Ascending aorta (tissue), 2 donors: ENCODE measurements at regions not wholly inside any gene's neighbourhood (a gene's known extent, or its start where the extent isn't known, plus 50 kb on each side); places are given as distances from the start of the nearest gene placed in this dataset.

Experiments used
- DNase-seq, 2 donors: peaks; one replicate each; pipeline ENCODE4 v3.0.0-alpha.2; 2019; ENCODE audit warnings: low spot score in 2 of 2
- H3K27ac ChIP-seq, 2 donors: fragments of 200-600 bp; sonication (generic); one replicate each; pipeline ENCODE4 v1.5.1; 2016 to 2017; ENCODE audit warnings: mild to moderate bottlenecking in 1 of 2
- H3K27me3 ChIP-seq: fragments of 200-600 bp; sonication (generic); one replicate; pipeline ENCODE4 v1.5.1; 2017
- H3K36me3 ChIP-seq, 2 donors: fragments of 200-600 bp; sonication (generic); one replicate each; pipeline ENCODE4 v1.5.1; 2016
- H3K4me1 ChIP-seq, 2 donors: fragments of 200-600 bp; sonication (generic); one replicate each; pipeline ENCODE4 v1.5.1; 2016 to 2017; ENCODE audit warnings: mild to moderate bottlenecking in 1 of 2
- H3K4me3 ChIP-seq, 2 donors: fragments of 200-600 bp; sonication (generic); one replicate each; pipeline ENCODE4 v1.5.1; 2016 to 2017; ENCODE audit warnings: mild to moderate bottlenecking in 1 of 2
- H3K9me3 ChIP-seq, 2 donors: fragments of 200-600 bp; sonication (generic); one replicate each; pipeline ENCODE4 v1.5.1; 2016
- intact Hi-C: fragments of 100-400 bp; cut with DNase I; formaldehyde crosslinking; loops from one replicate; pipeline ENCODE4 v1.15.1; 2023
- TF ChIP-seq, protein P1 (sequence below), 3 experiments: fragments of 200-600 bp in 2 of 3; fragments of 450-650 bp in 1 of 3; sonication (generic) in 2 of 3; IDR thresholded peaks; one replicate each; pipeline ENCODE4 v1.5.1; 2016 to 2019; ENCODE audit warnings: antibody characterized with exemption in 3 of 3, mild to moderate bottlenecking in 1 of 3, moderate library complexity in 1 of 3

DNA sequence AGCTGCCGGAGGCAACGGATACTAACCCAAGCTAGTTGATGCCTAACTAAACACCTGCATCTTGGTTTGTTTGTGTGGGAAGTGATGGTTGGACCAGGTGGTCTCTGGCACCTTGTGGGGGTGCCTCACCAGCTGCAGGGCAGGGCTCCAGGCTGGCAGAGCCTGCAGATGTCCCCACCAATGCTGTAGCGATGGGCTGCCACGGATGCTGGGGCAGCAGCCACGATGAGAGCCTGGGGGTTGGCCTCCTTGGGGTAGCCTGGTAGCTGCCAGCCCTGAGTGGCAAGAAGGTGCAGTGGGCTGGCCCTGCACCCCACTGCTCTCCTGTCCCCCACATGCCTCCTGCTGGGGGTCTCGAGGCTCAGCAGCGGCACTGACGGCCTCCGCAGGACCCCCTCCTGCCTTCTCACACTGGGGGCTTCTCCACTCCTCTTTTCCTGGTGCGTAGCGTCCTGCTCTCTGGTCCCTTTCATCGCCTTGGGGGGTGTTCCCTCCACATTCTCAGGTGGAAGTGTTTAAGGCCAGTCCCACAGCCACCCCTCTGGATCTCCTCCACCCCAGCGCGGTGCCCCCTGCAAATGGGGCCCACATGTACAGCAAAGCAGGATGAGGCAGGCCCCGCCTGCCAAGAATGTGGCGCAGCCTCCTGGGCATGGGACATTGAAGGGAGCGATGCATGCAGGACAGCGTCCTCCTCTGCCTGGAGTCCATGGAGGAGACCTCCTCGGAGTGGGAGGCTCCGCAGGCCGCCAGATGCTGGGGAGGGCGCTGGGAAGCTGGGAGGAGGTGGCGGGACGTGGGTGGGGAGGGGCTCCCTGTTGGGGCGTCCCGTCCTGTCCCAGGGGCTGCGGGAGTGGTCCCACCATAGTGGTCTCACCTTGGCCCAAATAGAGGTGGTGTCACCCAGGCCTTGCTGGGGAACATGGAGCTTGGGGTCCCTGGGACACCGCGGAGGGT is 173.1 kb downstream of the ASB1 start:
- Histone ChIP-seq H3K4me1 (peaks cover 9 to 40% of the 10 kb centered on the region in 2 donors), H3K36me3 (no peaks in the 10 kb centered on the region), H3K27ac (no peak overlapping the region), H3K9me3 (no peaks in the 10 kb centered on the region), H3K27me3 (no peaks in the 10 kb centered on the region), H3K4me3 (no peak overlapping the region)
- TF ChIP-seq, protein P1, sequence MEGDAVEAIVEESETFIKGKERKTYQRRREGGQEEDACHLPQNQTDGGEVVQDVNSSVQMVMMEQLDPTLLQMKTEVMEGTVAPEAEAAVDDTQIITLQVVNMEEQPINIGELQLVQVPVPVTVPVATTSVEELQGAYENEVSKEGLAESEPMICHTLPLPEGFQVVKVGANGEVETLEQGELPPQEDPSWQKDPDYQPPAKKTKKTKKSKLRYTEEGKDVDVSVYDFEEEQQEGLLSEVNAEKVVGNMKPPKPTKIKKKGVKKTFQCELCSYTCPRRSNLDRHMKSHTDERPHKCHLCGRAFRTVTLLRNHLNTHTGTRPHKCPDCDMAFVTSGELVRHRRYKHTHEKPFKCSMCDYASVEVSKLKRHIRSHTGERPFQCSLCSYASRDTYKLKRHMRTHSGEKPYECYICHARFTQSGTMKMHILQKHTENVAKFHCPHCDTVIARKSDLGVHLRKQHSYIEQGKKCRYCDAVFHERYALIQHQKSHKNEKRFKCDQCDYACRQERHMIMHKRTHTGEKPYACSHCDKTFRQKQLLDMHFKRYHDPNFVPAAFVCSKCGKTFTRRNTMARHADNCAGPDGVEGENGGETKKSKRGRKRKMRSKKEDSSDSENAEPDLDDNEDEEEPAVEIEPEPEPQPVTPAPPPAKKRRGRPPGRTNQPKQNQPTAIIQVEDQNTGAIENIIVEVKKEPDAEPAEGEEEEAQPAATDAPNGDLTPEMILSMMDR (IDR thresholded peaks at IDR 0.05), result no peak
- intact Hi-C loops, result loop anchor here (5.0 to 10.0 kb wide), 3 partner anchors 187 to 265 kb away; no protein-coding TSS in a partner anchor
- no peak for DNase-seq

DNA sequence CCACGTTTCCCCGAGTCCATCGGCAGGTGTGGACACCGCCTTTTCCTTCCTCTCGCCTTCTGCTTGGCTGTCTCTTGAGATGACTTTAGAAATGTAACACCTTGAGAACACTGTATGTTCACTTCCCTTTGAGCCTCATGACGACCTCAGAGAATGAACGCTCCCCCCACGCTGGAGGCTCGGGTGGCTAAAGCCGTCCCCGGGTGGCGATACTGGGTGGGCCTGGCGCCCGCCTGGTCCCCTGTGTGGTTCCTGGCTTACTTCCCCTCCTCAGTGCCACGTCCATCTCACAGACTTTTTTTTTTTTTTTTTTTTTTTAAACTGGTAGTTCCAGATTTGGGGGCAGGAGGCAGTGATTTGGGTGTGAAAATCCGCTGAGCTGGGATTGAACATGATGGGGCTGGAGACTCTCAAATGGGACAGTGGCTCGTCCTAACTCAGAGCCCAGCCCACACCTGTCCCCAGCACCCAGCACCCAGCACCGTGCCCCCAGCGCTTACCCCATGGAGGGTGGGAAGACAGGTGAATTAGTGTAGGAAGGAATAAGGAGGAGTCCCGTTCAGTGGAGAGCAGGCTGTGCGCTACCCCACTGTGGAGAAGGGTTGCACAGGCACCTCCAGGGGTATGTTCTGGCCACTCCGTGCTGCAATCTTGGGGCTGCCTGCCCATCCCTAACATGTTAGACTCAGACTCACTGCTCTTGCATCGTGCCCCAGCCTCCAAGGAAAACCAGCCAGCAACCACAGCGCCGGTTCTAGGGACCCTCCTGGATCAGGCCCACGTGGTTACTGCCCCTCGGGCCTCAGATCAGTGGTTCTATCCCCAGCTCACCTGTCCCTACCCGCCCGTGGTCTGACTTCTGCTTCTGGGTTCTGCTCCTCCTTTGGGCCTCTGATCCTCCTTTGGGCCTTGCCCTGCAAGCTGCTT is 174.0 kb downstream of the ASB1 start:
- intact Hi-C loops, result loop anchor here (5.0 kb wide), 2 partner anchors 187 to 223 kb away; no protein-coding TSS in a partner anchor
- Histone ChIP-seq H3K9me3 (no peaks in the 10 kb centered on the region), H3K36me3 (no peaks in the 10 kb centered on the region), H3K27me3 (no peaks in the 10 kb centered on the region), H3K27ac (peak overlapping the region; percentile 66 to 80), H3K4me3 (no peak overlapping the region), H3K4me1 (peaks cover 9 to 40% of the 10 kb centered on the region in 2 donors)
- TF ChIP-seq, protein P1 (IDR thresholded peaks at IDR 0.05), result no peak
- DNase-seq, result no peak

DNA sequence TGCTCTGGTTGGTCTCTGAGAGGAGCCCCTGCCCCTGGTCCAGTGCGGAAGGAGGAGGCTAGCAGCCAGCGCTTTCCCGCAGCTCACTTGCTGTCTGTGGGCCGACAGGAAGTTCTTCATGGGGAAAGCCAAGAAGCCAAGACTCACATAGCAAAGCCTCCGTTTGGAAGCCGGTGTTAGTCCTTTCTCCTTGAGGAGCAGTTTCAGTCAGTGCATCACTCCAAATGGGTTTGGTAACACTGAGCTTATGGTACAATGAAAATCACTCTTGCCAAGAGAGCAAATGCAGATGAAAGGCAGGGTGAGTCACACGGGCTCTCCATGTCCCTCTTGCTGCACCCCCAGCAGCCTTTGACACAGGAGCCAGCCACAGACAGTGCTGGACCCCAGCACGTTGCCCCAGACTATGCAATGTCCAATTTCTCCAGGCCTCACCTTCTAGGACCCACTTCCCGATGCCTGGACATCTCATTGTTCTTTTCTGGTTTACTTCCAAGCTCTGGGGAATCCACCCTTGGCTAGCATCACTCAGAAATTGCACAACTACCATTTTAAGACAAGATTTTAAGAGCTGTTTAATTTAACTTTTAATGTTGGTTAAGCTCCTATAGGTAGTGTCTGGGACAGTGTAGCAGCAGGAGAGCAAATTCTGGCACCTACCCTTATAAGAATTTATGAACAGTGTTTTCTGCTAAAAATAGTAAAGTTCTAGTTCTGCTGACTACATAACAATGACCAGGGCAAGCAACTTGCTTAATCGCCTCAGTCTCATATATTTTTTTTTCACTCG is 174.9 kb downstream of the ASB1 start:
- H3K36me3 ChIP-seq, result no peaks in the 10 kb centered on the region
- TF ChIP-seq, protein P1 (IDR thresholded peaks at IDR 0.05), result no peak
- H3K9me3 ChIP-seq, result no peaks in the 10 kb centered on the region
- H3K27me3 ChIP-seq, result no peaks in the 10 kb centered on the region
- peak overlapping the region in 1 of 2 donors; percentile 9 for H3K4me3 ChIP-seq
- peak; percentile 28 to 78 for DNase-seq
- peaks cover 6 to 34% of the 10 kb centered on the region in 2 donors for H3K4me1 ChIP-seq
- peak overlapping the region; percentile 66 to 80 for H3K27ac ChIP-seq
- intact Hi-C loops, result loop anchor here (5.0 kb wide), 2 partner anchors 186 to 224 kb away; no protein-coding TSS in a partner anchor

DNA sequence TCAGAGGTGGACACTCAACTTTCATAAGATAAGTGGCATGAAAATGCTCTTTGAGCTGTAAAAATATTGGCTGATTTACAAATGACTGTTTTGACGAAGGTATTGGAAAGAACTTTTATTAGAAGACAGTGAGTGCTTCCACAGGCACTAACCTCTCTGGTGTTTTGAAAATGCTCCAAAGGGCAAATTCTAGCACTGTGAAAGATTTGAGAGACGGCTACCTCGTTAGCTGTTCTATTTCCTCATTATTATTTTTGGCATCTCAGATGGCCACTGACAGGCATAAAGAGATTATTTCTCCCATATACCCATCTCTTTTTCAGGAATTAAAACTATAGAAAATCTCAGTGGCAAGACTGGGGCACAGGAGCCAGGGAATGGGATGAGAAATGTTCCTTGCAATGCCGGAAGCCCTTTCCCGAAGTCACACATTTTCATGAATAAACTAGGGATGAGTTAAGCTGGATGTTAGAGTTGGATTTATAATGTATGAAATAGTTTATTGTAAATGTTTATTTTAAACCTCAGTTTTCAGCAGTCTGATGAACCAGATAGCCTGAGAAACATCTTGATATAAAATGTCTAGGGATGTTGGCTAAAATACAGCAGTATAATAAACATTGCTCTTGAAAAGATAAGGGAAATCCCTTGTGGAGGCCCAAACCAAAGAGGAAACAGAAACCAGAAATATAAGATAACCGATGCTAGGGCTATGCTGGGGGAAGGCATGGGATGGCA is 175.7 kb downstream of the ASB1 start:
- intact Hi-C loops, result loop anchor here (5.0 kb wide), 2 partner anchors 185 to 225 kb away; no protein-coding TSS in a partner anchor
- Histone ChIP-seq H3K4me3 (peak overlapping the region in 1 of 2 donors; percentile 9), H3K27me3 (no peaks in the 10 kb centered on the region), H3K9me3 (no peaks in the 10 kb centered on the region), H3K4me1 (peaks cover 3 to 32% of the 10 kb centered on the region in 2 donors), H3K27ac (peak overlapping the region; percentile 66 to 80), H3K36me3 (no peaks in the 10 kb centered on the region)
- no peak for DNase-seq
- TF ChIP-seq, protein P1 (IDR thresholded peaks at IDR 0.05), result no peak
